Fibroblast of upper back skin (primary cell): ENCODE measurements at regions not wholly inside any gene's neighbourhood (a gene's known extent, or its start where the extent isn't known, plus 50 kb on each side); places are given as distances from the start of the nearest gene placed in this dataset.

Source experiments
- DNase-seq: peaks from one replicate; pipeline ENCODE4 v3.0.0-alpha.2; 2013

DNA sequence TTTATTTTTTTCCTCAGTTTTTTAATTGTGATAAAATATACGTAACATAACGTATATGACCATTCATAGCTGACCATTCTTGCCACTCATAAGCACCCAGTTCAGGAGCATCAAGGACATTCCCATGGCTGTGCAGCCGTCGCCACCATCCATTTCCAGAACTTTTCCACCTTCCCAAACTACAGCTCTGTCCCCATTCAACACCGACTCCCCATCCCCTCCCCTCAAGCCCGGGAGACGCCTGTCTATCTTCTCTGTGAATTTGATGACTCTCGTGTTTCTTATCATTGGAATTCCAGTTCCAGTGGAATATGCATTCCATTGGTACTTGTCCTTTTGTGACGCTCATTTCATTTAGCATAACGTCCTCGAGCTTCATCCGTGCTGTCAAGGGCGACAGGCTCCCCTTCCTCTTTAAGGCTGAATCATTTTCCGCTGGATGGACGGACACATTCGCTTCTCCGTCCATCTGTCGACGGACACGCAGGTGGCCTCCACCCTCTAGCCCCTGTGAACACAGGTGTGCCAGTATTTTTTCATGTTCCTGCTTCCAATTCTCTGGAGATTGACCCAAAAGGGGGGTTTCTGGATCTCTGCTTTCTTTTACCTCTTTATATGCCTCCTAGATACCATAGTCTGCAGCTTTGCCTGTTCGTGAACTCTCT, 88.1 kb downstream of the YTHDF1 start:
- no peak for DNase-seq

DNA sequence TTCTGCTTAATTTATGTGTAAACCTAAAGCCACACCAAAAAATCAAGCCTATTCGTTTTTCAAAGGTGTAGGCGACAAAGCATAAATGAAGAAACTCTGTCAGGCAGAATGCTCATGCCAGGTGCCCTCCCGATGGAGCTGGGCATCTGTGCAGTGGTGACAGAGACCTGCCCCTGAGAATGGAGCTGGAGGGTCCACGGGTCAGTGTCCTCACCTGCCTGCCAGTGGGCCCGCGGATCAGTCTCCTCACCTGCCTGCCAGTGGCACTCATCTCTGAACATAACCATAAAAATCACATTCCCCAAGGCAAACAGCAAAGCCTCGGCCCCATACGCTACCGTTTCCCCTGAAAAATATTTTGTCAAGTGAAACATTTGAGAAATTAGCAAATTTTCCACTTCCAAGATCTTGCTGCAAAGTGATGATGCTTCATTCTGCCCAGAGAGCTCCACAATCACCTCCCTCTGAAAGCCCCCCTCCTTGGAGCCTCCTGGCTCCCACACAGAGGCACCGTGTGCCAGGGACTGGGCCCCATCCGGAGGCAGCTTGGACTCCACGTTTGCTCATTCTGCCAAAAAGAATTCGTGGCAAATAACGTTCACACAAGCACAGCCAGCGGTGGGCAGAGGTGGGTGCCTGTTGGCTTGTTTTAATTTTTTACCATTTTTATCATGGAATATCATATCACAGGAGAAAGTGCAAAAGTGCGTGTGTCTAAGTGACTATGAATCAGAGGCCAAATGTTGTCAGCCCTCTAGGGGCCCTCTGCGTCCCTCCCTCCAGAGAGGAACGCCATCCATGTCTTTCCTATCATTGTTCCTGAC, 88.8 kb downstream of the YTHDF1 start:
- DNase-seq = no peak

DNA sequence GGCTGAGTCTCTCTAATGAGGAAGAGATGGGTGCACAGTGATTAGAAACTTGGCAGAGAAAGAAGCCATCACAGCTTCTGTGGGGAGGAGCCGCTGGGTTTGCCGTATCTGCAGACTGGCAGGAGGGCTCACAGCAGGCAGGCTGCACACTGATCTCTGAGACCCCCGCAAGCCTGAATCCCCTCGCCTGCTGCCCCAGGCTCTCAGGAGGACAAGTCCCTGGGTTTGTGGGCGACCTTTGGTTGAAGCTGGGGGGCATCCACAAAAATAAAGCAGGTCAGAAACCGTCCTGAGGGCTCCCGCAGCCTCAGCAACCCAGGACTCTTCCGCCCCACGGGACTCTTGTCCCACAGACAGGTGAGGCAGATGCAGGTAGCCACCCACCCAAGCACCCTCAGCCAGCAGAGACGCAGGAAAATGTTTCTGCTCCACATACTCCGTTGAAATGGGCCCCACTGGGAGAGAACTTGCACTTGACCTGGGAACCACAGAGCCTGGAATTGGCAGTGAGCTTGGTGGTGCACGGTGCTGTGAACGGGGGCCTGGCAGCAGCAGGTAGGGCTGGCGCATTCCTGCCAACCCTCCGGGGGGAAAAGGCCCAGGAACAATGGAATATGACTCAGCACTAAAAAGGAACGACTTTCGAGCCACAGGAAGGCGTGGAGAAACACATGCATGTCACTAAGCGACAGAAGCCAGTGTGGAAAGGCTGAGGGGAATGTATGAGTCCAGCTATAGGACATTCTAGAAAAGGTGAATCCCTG, 89.9 kb downstream of the YTHDF1 start:
- no peak for DNase-seq

- DNase-seq = no peak
These were observed 90.4 kb downstream of the YTHDF1 start for GRCh38 chr20:63125581-63125837.

DNA sequence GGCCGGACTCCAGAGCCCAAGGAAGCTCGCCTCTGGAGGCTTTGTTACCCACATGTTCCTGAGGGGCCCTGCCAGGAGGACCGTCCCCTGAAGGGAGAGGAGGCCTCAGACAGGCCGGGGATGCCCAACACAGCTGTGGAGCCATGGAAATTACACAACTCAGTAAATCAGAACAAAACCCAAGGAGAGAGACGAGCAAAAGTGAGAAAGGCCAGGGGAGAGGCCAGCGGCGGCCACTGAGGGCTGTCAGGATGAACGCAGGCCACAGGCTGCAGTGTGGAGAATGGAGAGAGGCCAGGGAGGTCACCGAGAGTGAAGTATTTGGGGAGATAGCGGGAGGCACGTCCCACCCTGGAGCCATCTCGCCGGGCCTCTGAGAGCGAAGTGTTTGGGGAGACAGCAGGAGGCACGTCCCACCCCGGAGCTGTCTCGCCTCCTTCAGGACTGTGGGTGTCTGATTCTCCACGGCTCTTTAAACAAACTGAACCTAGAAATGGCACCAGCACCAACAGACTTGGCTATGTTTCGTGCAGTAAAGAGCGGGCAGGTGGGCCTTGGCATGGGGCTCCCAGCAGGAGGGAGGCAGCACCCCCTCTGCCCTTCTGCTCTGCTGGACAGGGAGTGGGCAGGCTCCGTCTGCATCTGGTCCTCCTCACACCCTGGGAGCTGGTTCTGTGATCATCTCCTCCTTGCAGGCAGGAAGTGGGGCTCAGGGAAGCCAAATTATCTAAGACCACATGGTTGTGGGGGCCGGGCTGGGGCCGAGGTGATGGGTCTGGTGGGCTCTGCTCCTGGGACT, 91.0 kb downstream of the YTHDF1 start:
- no peak for DNase-seq

DNA sequence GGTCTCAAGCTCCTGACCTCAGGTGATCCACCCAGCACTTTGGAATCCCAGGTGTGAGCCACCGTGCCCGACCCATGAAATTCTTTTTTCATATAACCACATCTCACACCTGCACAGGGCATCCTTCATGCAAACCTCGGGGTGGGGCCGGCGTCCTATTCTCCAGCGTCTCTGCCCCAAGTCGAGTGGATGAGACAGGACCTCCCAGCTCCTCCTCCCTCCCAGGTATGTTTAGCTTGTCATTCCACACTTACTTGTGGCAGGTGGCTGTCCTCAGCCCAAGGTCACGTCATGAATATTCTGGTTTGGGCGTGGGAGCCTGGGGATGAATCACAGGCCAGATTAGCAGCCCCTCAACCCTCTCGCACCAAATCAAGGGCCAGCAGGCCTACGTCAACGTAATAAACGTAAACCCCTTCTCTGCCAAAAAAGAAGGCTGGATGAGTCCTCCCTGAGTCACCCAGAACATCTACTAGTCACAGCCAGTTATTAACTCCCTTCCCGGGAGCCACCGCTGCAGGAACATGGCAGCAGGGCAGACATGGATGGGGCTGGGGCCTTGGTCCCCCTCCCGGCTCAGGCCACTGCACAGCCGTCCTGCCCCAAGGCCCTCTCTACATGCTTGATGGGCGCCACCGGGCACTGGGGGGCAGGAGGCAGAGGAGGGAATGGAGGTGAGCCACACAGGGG, 91.7 kb downstream of the YTHDF1 start:
- DNase-seq = no peak

DNA sequence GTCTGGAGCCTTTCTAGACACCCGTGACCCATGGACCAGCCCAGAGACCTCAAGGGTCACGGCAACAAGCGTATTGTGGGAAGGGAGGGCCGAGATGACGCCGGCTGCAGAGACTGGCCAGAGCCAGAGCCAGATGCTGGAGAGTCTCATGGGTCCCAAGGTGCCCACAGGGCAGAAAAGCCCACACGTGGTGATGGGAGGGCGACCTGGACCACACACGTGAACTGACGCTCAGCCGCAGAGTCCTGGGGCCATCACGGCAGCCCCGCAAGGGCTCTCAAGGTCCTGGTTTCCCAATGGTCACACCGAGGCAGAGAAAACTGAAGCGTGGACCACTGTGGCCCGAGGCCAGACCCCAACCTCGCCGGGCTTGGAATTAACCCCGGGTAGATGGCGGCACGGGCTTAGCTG, 92.6 kb downstream of the YTHDF1 start:
- no peak for DNase-seq

- DNase-seq = no peak
These were observed 93.3 kb downstream of the YTHDF1 start for GRCh38 chr20:63122626-63123025.

GRCh38 chr20:63121749-63122405, 94.1 kb downstream of the YTHDF1 start:
- DNase-seq = no peak

GRCh38 chr20:63121246-63121645, 94.7 kb downstream of the YTHDF1 start:
- no peak for DNase-seq

DNA sequence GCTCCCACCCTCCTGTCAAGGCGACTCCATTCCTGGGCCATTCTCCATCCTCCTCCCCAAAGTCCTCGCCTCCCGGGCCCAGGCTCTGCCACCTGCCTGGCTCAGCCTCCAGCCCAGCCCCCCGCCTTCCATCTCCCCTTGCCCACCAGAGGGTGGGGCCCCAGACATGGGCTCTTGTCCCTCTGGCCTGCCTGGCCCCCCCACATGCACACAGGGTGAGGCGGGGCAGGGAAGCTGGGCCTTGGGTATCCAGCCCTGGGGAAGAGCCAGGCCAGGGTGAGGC, 95.2 kb downstream of the YTHDF1 start:
- DNase-seq = no peak

- no peak for DNase-seq
These were observed 95.7 kb downstream of the YTHDF1 start for GRCh38 chr20:63119963-63120807.

DNA sequence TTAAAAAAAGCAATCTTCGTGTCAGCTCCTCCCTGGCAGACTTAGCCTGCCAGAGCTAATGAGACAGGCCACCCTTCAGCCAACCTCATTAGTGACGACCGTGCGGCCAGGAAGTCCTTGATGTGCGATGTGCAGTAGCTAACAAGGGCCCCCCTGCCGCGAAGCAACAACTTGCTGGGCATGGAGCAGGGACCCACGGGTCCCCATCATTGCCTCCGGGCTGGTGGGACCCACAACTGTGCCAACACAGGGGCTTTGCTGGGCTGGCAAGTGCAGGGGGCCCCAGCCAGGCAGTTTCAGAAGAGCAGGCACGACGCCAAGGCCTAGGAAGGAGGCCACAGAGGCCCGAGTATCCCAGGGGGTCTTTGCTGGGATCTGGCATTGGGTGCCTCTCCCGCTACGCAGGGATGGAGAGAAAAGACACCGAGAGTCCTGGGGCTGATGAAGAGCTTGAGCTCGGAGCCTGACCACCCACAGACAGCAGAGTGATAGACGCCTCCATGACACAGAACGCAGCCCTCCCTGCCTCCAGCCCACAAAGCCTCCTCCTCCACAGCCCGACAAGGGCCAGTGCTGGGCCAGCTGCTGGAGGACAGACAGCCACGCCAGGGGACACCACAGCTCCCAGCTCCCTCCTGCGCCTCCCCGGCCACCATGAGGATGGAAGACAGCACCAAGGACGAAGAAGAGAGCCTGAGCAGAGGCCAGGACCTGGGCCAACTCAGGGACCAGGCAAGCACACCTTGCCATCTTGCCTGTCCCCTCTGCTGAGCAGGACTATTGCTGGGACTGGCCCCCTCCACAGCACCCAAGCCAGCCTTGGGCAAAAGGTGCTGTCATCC, 96.6 kb downstream of the YTHDF1 start:
- DNase-seq = no peak

- no peak for DNase-seq
These were observed 97.4 kb downstream of the YTHDF1 start for GRCh38 chr20:63118303-63119120.

DNA sequence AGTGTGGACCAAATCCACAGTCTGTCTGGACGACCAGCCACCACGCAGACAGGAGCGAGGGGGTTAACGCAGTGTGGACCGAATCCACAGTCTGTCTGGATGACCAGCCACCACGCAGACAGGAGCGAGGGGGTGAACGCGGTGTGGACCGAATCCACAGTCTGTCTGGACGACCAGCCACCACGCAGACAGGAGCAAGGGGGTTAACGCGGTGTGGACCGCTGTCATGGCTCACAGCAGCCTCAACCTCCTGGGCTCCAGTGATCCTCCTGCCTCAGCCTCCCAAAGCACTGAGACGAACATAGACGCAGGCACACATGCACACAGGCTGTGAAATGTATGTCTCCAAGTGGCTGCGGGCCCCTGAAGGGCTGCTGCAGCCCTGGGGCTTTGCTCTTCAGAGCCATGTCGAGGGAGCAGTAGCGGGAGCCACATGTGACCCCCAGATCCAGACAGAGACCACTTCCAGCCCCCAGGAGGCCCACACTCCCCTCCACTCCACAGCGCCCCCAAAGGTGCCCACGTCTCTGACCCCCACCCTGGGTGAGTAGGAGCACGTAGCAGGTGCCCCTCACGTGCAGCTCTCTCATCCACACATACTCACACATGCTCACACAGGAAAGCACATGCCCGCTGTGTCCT, 98.1 kb downstream of the YTHDF1 start:
- no peak for DNase-seq

- no peak for DNase-seq
These were observed 98.8 kb downstream of the YTHDF1 start for GRCh38 chr20:63117151-63117550.

GRCh38 chr20:63116412-63117106, 99.4 kb downstream of the YTHDF1 start:
- DNase-seq = no peak
